Activated CD8-positive, alpha-beta T cell treated with anti-CD3 and anti-CD28 coated beads, Interleukin-2, amount 10 ng/mL, durations not matched to agents 7 days and 5 days (primary cell): ENCODE measurements at regions not wholly inside any gene's neighbourhood (a gene's known extent, or its start where the extent isn't known, plus 50 kb on each side); places are given as distances from the start of the nearest gene placed in this dataset.
"Not testable (repeated sequence)": the region's sequence is repeated elsewhere in the genome, so short reads cannot be mapped to it uniquely, and the experiment has no call there.

Experiments
- ATAC-seq: fragments of 150-1000 bp; cut with Tn5 transposase; one replicate; pipeline ENCODE4 v1.10.0; 2021; ENCODE audit warnings: moderate library complexity
- CTCF ChIA-PET: fragments of 350-600 bp; sonication (Branson Sonifier 250); formaldehyde crosslinking; loops from one replicate; lab custom pipeline; 2021; ENCODE audit warnings: antibody characterized with exemption; lab: Charles Lee
- POLR2A ChIA-PET: fragments of 350-600 bp; sonication (Branson Sonifier 250); formaldehyde crosslinking; loops from one replicate; lab custom pipeline; 2021; ENCODE audit warnings: antibody characterized with exemption; lab: Charles Lee
- DNase-seq: peaks from one replicate; pipeline ENCODE4 v3.0.0-alpha.2; 2020
- H3K27ac Mint-ChIP-seq: one replicate; pipeline ENCODE4 v1.8.0; 2021; ENCODE audit warnings: mild to moderate bottlenecking, mixed read lengths
- H3K27me3 Mint-ChIP-seq: one replicate; pipeline ENCODE4 v1.8.0; 2021; ENCODE audit warnings: low read depth, mixed read lengths
- H3K36me3 Mint-ChIP-seq: one replicate; pipeline ENCODE4 v1.8.0; 2021; ENCODE audit warnings: low read depth, mixed read lengths
- H3K4me1 Mint-ChIP-seq: one replicate; pipeline ENCODE4 v1.8.0; 2021; ENCODE audit warnings: low read depth, mixed read lengths
- H3K4me3 Mint-ChIP-seq: one replicate; pipeline ENCODE4 v1.8.0; 2021; ENCODE audit warnings: mild to moderate bottlenecking, mixed read lengths
- H3K9me3 Mint-ChIP-seq: one replicate; pipeline ENCODE4 v1.8.0; 2022; ENCODE audit warnings: mixed read lengths; ENCODE audit not compliant: insufficient read depth

DNA sequence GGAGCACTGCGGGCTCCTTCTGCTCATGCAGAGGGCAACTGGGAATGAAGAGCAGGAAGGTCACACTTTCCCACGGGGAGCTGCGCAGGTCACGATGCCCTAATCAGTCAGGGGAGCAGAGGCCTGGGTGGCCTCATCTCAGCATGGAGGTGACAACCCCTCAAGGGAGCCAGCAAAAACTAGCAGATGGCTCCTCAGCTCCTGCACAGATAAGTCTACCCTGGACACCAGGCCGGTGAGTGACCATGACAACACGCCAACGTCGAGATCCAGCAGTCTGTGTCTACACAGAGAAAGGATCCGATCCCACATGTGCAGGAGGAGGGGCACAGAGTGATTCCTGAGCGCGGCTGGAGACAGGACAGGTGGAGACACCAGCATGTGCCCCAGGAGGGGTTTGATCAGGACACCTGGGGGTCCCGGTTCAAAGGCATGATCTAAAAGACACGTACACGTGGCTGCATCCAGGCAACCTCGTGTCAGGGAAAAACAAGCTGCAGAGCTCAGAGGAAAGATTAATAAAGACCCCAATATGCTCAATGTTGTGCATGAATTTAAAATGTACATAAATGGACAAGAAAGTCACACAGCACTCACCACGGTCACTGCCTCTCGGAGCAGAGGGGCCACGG, 153.7 kb upstream of the SFSWAP start:
- Mint-ChIP-seq H3K36me3 (no peaks in the 10 kb centered on the region), H3K27ac (no peak overlapping the region), H3K27me3 (no peaks in the 10 kb centered on the region), H3K9me3 (no peaks in the 10 kb centered on the region), H3K4me1 (no peaks in the 10 kb centered on the region), H3K4me3 (no peak overlapping the region)
- POLR2A ChIA-PET = no interaction called here
- CTCF ChIA-PET = no interaction called here
- DNase-seq = no peak
- ATAC-seq = no peak

DNA sequence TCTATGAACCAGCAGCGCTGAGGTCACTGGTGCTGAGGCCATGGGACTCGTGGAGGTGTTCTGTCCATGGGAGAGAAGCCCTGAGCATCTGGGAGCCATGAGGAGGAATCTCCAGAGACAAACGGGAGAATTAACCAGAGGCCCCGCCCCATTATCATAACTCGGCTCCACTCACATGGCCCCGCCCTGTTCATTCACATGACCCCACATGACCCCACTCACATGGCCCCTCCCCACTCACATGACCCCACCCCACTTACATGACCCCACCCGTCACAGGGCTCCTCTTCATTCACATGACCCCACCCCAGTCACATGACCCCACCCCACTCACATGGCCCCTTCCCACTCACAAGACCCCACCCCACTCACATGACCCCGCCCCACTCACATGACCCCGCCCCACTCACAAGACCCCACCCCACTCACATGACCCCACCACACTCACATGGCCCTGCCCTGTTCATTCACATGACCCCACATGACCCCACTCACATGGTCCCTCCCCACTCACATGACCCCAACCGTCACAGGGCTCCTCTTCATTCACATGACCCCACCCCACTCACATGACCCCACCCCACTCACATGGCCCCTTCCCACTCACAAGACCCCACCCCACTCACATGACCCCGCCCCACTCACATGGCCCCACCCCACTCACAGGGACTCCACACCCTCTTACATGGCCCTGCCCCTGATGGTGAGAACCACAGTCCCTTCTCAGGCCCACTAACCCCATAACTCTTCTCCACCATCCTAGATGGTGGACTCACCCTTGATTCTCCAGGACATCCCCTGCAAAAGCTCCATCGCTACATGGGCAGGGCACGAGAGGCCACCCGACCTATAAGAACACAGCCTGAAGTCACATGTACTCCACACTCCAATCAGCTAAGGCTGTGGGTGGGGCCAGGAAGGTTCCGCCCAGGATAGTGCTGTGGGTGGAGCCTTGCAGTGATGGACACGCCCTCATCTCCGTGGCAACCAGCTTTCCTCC, 151.1 kb upstream of the SFSWAP start:
- no peaks in the 10 kb centered on the region for H3K36me3 Mint-ChIP-seq
- no peak overlapping the region for H3K4me3 Mint-ChIP-seq
- H3K9me3 Mint-ChIP-seq = no peaks in the 10 kb centered on the region
- POLR2A ChIA-PET = no interaction called here
- CTCF ChIA-PET = no interaction called here
- peak; percentile 72 for ATAC-seq
- no peak for DNase-seq
- H3K27me3 Mint-ChIP-seq = no peaks in the 10 kb centered on the region
- no peak overlapping the region for H3K27ac Mint-ChIP-seq
- no peaks in the 10 kb centered on the region for H3K4me1 Mint-ChIP-seq

DNA sequence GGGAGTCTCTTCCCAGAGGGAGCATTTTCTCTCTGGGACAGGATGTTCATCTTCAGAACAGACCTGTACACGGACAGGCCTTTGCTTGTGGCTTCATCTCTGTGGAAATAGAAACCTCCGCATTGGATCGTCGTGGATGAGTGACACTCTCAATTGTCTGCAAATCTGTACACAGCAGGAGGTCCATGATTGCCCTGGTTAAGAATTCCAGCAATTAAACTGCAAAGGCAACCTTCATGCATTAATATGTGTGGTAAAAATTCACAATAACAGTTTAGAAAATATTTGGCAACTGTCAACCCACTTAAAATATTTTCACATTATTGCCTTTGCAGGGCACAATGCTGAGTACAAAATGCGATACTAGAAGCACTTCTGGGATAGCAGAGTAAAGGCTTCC, 149.8 kb upstream of the SFSWAP start:
- no peaks in the 10 kb centered on the region for H3K9me3 Mint-ChIP-seq
- DNase-seq = no peak
- no peaks in the 10 kb centered on the region for H3K27me3 Mint-ChIP-seq
- ATAC-seq = no peak
- ChIA-PET POLR2A (no interaction called here), CTCF (no interaction called here)
- no peak overlapping the region for H3K27ac Mint-ChIP-seq
- H3K36me3 Mint-ChIP-seq = no peaks in the 10 kb centered on the region
- H3K4me3 Mint-ChIP-seq = no peak overlapping the region
- H3K4me1 Mint-ChIP-seq = no peaks in the 10 kb centered on the region

DNA sequence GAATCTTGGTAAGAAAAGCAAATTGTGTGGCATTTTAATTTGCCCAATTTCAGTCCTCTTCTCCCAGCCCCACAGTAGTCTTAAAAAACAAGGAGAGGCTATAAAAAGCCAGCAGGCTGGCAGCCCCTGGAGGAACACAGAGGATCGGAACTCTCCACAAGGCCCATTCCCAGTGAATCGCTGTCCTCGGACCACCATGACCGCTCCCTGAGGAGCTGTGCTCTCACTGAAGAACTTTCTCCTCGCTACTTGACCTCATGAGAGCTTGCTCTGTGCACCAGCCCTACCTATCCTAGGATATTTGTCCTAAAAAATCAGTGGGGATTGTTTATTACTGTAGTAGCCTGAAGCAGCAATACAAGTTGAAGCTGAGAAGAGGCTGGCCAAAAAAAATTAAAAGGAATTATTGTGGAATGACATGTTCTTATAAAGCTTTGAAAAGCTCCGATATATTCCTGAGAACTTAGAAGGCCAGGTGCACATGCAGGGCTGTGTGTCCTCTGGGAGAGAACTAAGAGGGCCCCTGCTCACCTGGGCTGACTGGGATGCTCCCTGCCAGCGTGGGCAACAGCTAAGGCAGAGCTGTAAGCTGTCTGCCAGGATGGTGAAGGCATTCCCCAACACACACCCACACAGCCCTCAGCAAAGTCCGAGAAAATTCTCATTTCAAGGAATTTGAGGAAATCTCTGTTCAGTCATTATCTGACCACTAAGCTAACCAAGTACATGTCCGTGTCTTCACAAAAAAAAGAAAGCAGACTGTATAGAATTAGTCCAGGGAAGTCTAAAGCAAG, 148.8 kb upstream of the SFSWAP start:
- Mint-ChIP-seq H3K9me3 (no peaks in the 10 kb centered on the region), H3K4me3 (no peak overlapping the region), H3K27me3 (no peaks in the 10 kb centered on the region), H3K36me3 (no peaks in the 10 kb centered on the region), H3K4me1 (no peaks in the 10 kb centered on the region), H3K27ac (no peak overlapping the region)
- CTCF ChIA-PET = no interaction called here
- POLR2A ChIA-PET = no interaction called here
- no peak for ATAC-seq
- DNase-seq = no peak

DNA sequence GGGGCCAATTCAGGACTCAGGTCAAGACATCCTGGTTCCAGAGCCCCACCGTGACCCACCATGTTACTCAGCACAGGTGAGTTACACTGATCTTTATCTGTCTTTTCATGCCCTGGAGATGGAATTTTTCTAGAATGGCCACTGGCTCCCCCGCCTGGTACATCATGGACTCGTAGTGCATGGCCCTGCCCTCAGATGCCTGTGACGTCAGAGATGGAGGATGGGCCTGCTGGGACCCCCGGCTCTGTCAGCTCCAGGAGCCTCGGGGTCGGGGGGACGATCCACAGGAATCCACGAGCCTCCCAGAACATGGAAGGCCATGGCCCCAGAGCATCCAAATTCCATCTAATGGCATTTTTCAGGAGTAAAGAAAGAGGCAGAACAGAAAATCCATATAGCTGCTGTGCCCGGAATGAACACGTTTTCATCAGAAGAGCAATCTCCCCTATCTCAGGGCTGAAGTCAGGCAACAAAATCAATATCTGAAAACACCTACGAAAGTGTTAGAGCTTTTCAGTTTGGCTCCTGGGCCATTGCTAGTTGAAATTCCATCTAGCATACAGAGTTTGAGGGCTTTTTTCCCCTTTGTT, 146.7 kb upstream of the SFSWAP start:
- H3K4me3 Mint-ChIP-seq, H3K27me3 Mint-ChIP-seq, H3K4me1 Mint-ChIP-seq, DNase-seq, H3K27ac Mint-ChIP-seq, CTCF ChIA-PET, H3K36me3 Mint-ChIP-seq, ATAC-seq, POLR2A ChIA-PET, H3K9me3 Mint-ChIP-seq: not testable (repeated sequence)

DNA sequence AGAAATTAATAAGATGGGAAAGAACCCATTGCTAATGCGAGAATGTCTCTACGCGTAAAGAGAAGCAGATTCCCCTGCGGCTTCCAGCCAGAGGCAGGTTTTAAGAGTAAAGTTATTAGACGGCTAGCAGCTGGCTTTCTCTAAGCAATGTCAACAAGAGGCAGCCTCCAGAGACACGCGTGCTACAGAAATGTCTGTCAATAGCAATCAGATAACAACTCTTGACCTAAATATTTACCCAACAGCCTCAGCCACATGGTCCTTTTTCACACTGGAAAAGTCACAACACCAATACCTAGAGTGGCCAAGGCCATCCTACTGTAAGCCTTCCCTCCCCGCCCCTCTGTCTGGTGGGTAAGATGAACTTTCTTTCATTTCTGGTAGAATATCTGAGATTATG, 146.0 kb upstream of the SFSWAP start:
- H3K27me3 Mint-ChIP-seq = peaks cover 4% of the 10 kb centered on the region
- no peaks in the 10 kb centered on the region for H3K9me3 Mint-ChIP-seq
- DNase-seq (no peak), ATAC-seq (no peak)
- CTCF ChIA-PET = no interaction called here
- H3K27ac Mint-ChIP-seq = no peak overlapping the region
- H3K4me1 Mint-ChIP-seq = no peaks in the 10 kb centered on the region
- no peaks in the 10 kb centered on the region for H3K36me3 Mint-ChIP-seq
- no peak overlapping the region for H3K4me3 Mint-ChIP-seq
- POLR2A ChIA-PET = no interaction called here

DNA sequence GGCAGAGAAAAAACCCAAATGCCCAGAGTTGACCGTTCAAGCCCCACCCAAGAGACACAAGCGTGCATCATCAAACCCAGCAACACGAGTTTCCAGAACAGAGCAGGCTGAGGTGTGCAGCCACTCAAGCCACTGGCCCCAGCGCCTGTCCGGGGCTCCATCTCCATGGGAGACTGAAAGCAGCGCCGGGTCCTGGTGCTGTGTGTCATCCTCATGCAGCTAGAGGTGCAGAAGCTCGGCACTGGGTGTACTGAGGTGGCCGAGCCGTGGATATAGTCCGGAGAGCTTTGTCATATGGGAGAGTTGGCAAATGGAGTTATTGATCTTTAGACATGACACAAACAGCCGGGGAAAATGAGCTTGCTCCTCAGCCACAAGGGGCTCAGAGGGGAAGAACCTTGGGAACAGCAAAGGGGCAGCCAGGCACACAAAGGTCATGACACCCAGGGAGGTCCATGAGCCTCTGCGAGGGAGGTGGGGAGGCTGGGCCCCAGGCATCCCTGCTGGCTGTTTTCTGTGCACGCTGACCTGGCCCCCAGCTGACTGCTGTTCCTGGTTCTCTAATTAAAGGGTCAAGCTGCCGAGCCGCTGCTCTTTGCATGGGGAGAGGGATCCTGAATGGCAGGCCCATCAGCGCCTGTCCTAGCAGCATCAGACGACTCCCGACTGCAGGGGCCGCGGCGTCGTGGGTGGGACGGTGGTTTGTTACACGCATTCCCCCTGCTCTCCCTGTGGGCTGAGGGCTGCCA, 145.4 kb upstream of the SFSWAP start:
- peaks cover 4% of the 10 kb centered on the region for H3K27me3 Mint-ChIP-seq
- ChIA-PET CTCF (no interaction called here), POLR2A (no interaction called here)
- no peak for ATAC-seq
- H3K4me3 Mint-ChIP-seq = no peak overlapping the region
- H3K4me1 Mint-ChIP-seq = no peaks in the 10 kb centered on the region
- H3K27ac Mint-ChIP-seq = no peak overlapping the region
- no peaks in the 10 kb centered on the region for H3K36me3 Mint-ChIP-seq
- DNase-seq = no peak
- no peaks in the 10 kb centered on the region for H3K9me3 Mint-ChIP-seq

DNA sequence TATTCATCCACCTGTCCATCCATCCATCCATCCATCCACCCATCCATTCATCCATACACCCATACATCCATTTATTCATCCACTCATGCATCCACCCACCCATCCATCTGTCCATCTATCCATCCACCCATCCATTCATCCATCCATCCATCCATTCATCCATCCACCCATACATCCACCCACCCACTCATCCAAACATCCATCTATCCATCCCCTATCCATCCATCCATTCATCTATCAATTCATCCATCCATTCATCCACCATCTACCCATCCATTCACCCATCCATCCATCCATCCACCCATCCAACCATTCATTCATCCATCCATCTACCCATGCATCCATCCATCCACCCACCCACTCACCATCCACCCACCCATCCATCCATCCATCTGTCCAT, 142.6 kb upstream of the SFSWAP start:
- no peaks in the 10 kb centered on the region for H3K4me1 Mint-ChIP-seq
- H3K9me3 Mint-ChIP-seq = no peaks in the 10 kb centered on the region
- no peak overlapping the region for H3K4me3 Mint-ChIP-seq
- no peak for ATAC-seq
- no peak for DNase-seq
- H3K27ac Mint-ChIP-seq = no peak overlapping the region
- H3K36me3 Mint-ChIP-seq = no peaks in the 10 kb centered on the region
- ChIA-PET POLR2A (no interaction called here), CTCF (no interaction called here)
- H3K27me3 Mint-ChIP-seq = peaks cover 4% of the 10 kb centered on the region

DNA sequence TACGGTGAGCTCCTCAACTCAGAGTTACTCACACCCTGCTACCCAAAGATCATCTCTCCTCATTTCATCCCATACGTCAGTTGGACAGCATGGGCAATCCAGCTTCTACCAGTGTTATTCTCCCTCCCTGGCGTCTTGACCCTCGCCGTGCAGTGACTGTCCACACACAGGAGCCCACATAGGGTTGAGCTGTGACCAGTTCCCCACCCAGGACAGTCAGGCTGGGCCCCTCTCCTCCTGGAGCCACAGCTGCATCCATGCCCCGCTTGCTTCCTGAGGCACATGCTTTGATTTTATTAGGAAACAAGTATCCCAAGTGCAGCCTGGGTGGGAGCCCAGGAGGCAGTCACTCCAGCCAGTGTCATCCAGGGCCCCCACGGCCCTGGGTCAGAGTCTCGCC, 140.3 kb upstream of the SFSWAP start:
- H3K9me3 Mint-ChIP-seq = no peaks in the 10 kb centered on the region
- H3K4me3 Mint-ChIP-seq = no peak overlapping the region
- H3K36me3 Mint-ChIP-seq = no peaks in the 10 kb centered on the region
- no peaks in the 10 kb centered on the region for H3K4me1 Mint-ChIP-seq
- CTCF ChIA-PET = no interaction called here
- H3K27ac Mint-ChIP-seq = no peak overlapping the region
- POLR2A ChIA-PET = no interaction called here
- peaks cover 4% of the 10 kb centered on the region for H3K27me3 Mint-ChIP-seq
- DNase-seq (no peak), ATAC-seq (no peak)

DNA sequence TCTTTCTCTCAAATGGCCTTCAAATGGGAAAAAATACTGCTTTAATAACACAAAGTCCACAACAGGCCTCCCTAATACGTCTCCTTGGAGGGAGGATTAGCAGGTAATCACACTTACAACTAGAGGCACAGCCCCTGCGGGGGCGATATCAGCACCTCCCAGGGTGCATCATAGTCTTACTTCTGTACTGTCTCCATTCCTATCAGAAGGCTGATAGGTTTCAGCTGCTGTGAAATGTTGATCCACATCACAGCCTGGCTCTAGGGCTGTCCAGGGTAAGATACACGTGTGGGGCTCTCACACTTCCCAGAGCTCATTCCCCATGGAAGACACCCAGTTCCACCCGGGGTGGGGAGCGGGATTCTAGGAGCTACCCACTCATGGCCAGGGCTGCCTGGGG, 139.1 kb upstream of the SFSWAP start:
- POLR2A ChIA-PET = no interaction called here
- Mint-ChIP-seq H3K27me3 (peaks cover 4% of the 10 kb centered on the region), H3K9me3 (peaks cover 4% of the 10 kb centered on the region), H3K36me3 (peaks cover 2% of the 10 kb centered on the region), H3K4me3 (no peak overlapping the region), H3K4me1 (no peaks in the 10 kb centered on the region), H3K27ac (no peak overlapping the region)
- CTCF ChIA-PET = no interaction called here
- DNase-seq (no peak), ATAC-seq (no peak)

DNA sequence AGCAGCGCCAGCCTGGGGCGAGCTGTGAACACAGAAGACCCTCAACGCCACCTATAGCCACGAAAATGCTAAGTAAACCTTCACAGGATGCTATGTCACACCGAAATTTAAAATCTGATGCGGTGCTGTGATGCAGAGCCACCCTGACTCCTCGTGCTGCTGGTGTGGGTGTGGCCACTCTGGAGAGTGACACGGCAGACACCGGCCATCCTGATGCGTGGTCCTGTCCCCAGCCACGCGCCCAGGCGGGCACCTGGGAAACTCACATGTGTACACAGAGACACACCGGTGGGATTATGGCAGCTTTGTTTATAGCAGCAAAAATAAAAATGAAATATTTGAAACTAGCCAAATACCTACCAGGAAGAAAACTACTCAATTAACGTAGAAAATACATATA, 138.3 kb upstream of the SFSWAP start:
- Mint-ChIP-seq H3K4me1 (no peaks in the 10 kb centered on the region), H3K4me3 (no peak overlapping the region), H3K27ac (no peak overlapping the region), H3K9me3 (peaks cover 4% of the 10 kb centered on the region), H3K27me3 (peaks cover 4% of the 10 kb centered on the region), H3K36me3 (peaks cover 2% of the 10 kb centered on the region)
- ChIA-PET CTCF (no interaction called here), POLR2A (no interaction called here)
- DNase-seq (no peak), ATAC-seq (no peak)
